ENCODE measurements at regions not wholly inside any gene's neighbourhood (a gene's known extent, or its start where the extent isn't known, plus 50 kb on each side); places are given as distances from the start of the nearest gene placed in this dataset.

DNA sequence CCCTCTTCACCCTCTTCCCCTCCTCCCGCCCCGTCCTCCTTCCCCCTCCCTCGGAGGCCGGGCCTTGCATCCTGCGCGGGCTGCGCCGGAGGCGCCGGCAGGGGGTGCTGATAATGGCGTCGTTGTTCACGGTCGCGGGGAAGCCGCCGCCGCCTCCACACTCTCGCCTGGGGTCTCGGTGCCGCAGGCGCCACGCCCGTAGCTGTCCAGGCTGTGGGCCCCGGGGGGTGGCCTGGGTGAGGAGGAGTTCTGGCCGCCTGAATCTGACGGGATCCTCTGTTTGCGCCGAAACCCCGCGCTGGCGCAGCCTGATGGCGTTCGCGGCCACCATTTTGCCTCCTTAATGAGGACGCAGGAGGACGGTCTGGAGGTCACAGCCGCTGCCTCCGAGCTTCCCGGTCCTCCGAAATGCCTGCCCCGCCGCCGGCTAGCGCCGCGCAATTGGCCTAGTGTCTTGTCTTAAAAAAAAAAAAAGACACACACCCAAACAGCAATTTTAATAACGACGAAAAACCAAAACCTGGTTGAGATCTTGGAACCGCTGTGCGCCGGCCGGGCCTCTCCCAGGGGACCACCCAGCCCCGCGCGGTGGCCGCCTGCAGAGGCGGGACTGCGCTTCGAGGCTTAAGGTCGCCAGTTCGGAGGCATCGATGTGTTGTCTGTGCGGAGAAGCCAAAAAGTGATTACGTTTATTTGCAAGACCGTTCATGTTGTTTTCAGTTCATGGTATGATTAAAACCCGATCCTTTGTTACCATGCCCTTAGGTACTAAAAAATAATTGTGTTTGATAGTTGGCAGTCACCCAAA lies 106.6 kb upstream of the HNRNPU start:
- peak; percentile 98 for DNase-seq (ENCODE audit: low spot score)

DNA sequence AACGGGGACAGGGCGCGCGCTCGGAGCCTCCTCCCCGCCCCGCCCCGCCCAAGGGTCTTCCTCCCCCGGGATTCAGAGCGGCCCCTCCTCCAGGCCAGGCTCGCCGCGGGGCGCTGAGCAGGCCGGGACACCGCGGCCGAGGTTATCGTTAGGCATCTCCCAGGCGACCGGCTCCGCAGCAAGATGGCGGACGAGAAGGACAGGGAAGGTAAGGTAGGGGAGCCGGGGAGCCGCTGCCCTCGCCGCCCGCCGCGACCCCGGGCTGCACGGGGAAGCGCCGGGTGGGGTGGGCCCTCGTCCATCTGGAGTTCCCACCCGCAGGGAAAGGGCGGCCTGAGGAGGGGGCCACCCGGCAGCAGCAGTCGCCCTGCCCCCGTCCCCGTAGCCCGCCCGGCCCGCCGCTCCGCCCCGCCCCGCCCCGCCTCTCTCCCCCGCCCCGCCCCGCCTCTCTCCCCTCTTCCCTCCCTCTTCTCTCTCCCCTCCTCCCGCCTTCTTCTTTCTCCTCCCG lies 105.9 kb upstream of the HNRNPU start:
- DNase-seq (ENCODE audit: low spot score): no peak

DNA sequence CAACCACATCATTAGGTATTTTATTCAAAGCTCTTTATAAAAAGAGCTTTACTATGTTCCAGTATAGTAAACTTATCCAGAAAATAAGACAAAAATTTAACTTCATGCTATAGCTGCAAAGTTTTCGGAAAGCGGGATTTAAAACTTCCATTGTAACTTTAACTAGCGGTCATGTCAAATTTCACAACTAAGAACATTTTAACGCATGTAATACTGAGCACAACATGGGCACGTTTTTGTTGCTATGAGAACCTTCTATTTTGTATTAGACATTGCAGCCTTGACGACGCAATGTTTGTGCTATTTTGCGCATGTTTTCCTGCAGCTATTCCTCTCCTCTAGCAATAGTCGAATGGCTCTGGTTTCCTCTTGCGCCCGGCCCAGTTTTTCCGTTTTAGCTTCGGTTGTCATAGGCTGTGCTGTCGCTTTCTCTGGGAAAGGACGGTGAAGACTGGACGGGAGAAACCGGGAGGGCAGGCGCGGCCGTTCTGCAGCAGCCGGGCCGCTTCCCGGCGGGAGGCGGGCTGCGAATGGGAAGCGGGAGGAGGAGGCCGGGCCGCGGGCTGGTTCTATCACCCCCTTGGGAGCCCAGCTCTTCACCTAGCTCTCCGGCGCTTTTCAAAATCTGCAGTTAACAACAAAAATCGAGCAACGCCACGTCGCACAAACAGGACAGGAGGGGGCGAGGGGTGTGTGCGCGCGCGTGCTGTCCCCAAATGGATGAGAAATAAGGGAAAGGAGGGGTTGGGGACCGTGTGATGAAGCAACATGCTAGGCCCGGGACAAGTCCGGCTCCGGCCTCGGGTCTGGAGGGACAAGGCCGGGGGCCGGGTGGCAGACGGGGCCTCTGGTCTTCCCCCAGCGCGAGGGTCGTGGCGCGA lies 105.3 kb upstream of the HNRNPU start:
- peak; percentile 81 for DNase-seq (ENCODE audit: low spot score)

DNA sequence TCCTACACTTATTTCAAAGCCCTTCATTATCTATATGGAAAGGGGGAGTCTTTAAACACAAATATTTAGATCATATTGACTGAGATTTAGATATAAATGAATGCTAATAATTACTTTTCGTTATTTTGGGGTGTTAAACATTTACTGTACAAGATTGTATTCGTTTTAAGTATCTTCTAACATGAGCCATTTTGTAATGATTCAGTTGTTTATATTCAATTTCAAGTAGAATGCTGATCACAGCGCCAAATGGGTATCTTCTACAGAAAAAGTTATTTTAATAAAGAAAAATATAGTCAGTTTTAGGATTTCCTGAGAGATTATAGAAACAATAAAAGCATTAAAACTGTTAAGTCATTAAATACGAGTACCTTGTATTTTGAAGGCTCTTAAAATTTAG lies 104.5 kb upstream of the HNRNPU start:
- no peak for DNase-seq (ENCODE audit: low spot score)

DNA sequence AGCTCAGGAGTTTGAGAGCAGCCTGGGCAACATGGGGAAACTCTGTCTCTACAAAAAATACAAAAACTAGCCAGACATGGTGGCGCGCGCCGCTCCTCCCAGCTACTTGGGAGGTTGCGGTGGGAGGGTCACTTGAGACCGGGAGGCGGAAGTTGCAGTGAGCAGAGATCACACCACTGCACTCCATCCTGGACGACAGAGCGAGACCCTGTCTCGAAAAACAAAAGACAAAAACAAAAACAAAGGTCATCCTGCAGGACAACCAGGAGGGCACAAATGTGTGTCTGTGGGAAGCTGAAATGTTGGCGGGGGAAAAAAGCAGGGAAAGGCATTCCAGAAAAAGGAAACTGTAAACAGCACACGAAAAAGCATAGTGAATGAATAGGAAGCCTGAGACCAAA lies 104.1 kb upstream of the HNRNPU start:
- no peak for DNase-seq (ENCODE audit: low spot score)

DNA sequence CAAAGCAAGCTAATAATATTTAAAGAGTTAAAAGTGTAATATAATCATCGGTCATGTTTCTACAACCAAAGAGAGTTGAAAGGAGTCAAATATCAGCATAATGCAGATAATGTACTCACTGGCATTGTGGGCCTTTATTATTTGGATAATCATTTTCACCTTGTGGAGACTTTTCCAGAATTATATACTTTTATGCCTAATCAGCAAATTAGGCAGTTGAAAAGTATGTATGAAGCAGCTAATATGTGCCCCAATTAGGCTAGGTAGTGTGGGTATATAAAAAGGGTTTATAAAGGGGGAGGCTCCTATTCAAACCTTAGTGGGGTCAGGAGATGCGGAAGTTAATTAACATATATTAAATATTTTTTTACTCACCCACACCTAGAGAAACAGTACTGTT lies 102.8 kb upstream of the HNRNPU start:
- DNase-seq (ENCODE audit: low spot score): no peak

DNA sequence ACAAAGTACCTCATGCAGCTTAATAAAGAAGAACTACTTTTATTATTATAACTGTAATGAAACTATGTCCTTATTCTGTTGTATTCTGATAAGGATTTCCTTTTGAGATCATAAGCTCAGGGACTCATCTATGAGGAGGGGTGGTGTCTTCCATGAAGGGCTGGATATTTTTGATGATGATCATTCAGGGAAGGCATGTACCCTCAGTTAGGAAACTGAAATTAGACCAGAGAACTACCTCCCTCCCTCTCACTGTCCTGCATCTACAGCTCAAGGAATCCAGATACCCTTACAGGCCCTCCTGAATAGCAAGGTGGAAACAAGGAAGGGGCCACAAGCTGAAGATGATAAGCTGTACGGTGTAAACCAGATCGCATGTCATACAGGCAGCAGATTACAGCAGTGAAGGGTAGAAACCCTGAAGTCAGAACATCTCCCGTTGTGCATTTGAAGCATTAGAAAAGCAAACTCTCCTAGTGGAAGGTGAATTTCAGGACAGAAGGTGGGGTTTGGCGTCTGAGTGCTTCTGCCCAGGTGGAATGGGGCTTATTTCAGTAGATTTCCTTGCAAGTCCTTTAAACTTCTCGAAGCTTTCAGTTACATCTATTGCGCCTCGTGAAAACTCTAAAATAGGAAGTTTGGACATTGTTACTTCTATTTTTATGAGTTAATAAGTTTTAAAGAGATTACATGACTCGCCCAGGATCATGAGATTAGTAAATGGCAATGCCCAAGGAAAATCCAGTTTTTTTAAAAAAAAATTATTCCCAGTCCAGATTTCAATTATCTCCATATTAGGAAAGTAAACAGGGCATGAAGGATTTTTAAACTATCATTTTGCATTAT lies 101.1 kb upstream of the HNRNPU start:
- DNase-seq (ENCODE audit: low spot score): no peak

DNA sequence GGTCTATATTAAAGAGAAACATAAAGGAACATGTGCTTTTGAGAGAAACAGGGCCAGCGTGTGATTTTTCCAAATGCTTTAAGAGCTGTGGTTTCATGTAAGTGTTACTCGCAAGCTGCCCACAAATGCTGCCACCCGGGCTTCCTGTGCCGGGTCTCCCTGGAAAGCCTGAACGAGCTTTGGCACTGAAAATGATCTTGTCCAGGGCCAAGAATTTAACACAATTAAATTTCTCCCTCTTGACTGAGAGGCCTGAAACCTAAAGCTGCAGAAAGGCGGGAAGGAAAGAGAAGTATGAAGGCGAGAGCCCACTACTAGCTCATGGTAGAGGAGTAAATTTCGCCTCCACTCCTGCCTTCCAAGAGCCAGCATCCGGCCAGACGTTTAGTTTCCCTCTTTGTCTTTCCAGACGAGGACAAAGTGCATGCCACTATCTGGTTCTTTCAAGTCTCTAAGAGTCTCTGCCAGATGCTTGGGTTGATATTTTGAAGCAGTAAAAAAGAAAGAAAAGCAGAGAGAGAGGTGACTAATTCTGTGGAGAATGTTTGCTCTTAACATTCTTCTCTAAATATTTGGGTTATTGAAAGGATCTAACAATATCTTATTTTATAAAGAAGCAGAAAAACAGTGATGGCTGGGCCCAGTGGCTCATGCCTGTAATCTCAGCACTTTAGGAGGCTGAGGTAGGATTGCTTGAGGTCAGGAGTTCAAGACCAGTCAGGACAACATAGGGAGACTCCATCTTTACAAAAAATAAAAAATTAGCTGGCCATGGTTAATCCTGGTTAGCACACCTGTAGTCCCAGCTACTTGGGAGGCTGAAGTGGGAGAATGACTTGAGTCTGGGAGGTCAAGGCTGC lies 100.0 kb upstream of the HNRNPU start:
- peak; percentile 18 for DNase-seq (ENCODE audit: low spot score)

DNA sequence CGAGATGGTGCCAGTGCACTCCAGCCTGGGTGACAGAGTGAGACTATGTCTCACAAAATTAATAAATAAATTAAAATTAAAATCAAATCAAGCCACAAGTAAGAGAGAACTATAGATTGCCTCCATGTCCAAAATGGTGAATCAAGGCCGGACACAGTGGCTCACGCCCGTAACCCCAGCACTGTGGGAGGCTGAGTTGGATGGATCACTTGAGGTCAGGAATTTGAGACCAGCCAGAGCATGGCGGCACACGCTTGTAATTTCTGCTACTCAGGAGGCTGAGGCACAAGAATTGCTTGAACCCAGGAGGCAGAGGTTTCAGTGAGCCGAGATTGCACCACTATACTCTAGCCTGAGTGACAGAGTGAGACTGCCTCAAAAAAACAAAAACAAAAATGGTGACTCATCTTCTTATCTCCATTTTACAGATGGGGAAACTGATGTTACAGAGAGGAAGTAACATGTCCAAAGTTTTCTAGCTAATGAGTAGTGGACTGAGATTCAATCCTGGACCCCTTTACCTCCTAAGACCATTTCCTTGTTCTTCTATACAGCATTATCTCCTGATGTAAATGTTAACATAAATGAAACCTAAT lies 99.0 kb upstream of the HNRNPU start:
- no peak for DNase-seq (ENCODE audit: low spot score)

DNA sequence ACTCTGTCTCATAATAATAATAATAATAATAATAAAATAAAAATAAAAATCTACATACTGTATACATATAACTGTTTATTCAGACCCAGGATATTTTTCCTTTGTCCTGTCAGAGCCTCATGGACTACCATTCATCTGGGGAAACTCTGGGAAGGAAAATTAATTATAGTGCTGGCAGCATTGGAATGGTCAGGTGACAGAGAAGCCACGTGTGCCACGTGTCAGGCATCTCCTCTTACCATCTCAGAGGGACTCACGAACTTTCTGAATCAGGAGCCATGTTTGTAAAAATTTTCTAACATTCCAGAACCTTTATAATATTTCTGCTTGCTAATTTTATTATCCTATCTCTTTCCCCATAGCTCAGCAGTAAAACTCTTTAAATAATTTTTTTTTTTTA lies 97.8 kb upstream of the HNRNPU start:
- no peak for DNase-seq (ENCODE audit: low spot score)

DNA sequence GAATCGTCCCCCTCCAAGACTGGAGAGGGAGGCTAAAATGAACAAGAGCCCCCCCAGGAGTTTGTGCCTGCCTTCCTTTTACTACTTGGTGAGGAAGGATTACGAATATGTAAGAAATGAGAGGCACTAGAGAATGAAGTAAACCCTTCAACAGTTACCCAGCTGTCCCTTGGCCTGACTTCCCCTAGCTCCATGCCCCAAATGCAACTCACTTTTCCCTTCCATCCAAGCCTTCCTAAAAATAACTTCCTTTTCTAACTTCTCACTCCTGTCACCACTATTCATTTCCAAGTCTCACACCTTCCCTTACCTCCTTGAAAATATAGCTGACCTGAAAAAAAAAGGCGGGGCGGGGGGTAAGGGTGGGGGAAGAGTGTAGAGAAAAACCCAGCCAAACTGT lies 96.6 kb upstream of the HNRNPU start:
- no peak for DNase-seq (ENCODE audit: low spot score)

DNA sequence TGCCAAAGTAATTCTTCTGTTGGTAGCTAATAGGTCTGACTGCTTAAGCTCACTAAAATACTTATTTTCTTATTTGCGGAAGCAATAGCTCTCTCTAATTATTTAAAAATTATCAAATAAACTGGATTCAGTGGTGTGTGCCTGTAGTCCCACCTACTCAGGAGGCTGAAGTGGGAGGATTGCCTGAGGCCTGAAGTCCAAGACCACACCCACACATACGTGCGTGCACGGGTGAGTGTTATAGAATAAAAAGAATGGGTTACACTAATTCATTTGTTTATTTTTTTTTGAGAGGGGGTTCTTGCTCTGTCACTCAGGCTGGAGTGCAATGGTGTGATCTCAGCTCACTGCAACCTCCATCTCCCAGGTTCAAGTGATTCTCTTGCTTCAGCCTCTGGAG lies 94.2 kb upstream of the HNRNPU start:
- no peak for DNase-seq (ENCODE audit: low spot score)

DNA sequence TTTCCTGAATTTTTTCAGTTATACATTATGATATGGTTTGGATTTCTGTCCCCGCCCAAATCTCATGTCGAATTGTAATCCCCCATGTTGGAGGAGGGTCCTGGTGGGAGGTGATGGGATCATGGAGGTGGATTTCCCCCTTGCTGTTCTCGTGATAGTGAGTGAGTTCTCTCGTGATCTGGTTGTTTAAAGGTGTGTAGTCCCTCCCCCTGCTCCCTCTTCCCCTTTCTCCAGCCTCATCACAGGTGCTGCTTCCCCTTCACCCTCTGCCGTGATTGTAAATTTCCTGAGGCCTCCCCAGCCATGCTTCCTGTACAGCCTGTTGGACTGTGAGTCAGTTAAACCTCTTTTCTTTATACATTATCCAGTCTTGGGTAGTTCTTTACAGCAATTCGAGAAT lies 93.2 kb upstream of the HNRNPU start:
- DNase-seq (ENCODE audit: low spot score): no peak

DNA sequence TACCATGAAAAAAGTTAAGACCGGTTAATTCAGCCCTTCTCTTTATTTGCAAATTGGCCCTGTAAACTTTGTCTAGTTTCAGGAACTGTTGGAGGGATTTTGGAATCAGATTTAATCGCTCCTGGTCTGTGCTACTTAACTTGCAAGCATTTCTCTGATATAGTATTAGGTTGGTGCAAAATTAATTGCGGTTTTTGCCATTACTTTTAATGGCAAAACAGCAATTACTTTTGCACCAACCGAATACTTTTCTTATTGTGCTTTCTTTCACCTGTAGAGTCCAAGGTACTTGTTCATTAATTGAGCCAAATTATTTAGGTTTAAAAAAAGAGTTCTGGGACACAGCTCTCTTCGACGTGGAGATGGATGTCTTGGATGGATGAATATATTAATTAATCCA lies 92.8 kb upstream of the HNRNPU start:
- no peak for DNase-seq (ENCODE audit: low spot score)

DNA sequence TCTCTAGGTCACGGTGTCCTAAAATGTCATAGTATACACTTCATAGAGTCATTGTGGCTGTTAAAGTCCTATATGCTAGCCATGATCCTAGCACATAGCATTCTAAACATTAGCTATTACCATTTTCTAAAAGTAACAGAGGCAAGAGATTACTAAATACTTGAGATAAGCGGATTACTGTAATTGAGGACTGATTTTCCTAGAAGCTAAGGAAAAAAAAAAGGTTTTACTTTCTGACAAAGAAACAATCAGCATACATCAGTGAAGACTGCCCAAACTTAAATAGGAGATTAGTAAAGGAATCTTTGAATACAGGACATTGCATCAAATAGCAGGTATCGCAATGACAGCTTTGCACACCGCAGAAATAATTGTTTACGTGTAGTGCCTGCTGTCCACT lies 91.3 kb upstream of the HNRNPU start:
- DNase-seq (ENCODE audit: low spot score): no peak

DNA sequence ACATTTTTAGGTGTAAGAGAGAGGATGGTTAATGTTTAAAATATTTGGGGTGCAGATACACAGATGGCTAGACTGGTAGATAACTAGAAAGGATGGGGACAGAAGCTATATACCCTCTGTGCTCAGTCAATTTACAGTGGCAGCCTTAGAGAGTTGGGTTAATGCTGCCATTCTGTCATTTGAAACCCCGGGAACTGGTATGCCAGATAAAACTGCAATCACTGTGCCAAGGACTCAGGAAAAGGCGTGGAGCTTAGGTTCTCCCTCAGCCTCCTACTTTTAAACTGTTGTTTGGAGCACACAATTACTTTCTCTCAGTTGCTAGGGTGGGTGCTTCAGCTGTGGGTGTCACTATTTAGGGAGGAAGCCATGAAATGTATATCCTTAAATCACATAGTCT lies 90.0 kb upstream of the HNRNPU start:
- DNase-seq (ENCODE audit: low spot score): no peak

DNA sequence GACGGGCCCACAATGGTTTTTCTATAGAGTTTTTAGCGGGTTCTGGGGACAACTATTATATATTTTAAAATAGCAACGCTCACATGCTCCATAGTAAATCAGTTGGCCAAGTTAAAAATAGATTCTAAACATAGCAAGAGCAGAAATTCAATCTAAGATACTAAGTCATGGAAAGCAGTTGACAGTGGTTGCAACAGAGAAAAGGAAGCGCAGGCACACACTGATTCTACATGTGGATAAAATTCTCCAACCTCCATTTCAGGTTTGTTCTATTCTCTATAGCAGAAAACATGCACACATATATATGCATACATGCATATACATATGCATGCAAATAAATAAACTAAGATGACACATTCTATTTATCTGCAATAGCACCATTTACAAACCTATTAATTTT lies 89.6 kb upstream of the HNRNPU start:
- DNase-seq (ENCODE audit: low spot score): no peak

DNA sequence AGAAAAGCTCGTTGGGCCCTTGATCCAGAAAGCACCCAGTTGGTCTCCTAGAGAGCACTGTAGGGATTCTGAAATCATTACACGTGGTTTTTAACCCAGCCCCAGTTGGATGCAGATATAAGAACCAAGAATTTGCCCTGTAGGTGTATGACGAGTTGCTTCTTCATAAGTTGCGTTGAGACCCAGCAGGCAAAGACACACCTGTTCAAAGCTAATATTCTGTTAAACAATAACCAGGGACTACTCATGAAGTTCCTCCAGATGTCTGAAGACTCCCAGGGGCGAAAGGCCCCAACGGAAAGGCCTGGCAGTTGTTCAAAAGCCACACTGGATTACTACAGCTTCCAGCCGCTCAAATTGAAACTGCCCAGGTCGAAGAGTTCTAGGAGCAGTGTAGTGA lies 88.6 kb upstream of the HNRNPU start:
- no peak for DNase-seq (ENCODE audit: low spot score)

DNA sequence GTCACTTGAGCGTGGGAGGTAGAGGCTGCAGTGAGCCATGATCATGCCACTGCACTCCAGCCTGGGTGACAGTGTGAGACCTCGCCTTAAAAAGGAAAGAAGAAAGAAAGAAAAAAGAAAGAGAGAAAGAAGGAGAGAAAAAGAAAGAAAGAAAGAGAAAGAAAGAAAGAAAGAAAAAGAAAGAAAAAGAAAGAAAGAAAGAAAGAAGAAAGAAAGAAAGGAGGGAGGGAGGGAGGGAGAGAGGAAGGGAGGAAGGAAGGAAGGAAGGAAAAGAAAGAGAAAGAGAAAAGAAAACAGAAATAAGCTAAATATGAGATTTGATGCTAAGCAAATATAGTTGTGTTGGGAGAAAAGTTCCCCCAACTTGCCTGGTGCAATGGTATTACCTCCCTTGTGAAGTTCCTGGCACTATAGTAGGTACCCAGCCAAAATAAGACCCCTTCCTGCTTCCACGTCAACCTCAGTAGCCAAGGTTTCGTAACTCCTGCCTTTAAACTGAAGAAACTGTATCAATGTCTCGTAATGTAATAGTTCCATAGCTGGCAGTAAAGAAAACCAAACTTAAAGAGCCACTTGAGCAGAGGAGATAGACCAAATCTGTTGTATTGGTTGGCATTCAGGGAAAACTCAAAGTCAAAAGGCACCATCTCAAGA lies 88.1 kb upstream of the HNRNPU start:
- no peak for DNase-seq (ENCODE audit: low spot score)

DNA sequence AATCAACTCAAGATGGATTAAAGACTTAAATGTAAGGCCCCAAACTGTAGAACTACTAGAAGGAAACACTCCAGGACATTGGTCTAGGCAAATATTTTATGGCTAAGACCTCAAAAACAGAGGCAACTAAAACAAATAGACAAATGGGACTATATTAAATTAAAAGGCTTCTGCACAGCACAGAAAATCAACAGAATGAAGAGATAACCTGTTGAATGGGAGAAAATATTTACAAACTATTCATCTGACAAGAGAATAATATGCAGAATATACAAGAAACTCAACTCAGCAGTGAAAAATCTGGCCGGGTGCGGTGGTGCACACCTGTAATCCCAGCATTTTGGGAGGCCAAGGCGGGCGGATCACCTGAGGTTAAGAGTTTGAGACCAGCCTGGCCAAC lies 84.1 kb upstream of the HNRNPU start:
- no peak for DNase-seq (ENCODE audit: low spot score)

Data from Ammon's horn (tissue), 1 donor.